ENCODE measurements at regions not wholly inside any gene's neighbourhood (a gene's known extent, or its start where the extent isn't known, plus 50 kb on each side); places are given as distances from the start of the nearest gene placed in this dataset.
"Not testable (repeated sequence)": the region's sequence is repeated elsewhere in the genome, so short reads cannot be mapped to it uniquely, and the experiment has no call there.

DNA sequence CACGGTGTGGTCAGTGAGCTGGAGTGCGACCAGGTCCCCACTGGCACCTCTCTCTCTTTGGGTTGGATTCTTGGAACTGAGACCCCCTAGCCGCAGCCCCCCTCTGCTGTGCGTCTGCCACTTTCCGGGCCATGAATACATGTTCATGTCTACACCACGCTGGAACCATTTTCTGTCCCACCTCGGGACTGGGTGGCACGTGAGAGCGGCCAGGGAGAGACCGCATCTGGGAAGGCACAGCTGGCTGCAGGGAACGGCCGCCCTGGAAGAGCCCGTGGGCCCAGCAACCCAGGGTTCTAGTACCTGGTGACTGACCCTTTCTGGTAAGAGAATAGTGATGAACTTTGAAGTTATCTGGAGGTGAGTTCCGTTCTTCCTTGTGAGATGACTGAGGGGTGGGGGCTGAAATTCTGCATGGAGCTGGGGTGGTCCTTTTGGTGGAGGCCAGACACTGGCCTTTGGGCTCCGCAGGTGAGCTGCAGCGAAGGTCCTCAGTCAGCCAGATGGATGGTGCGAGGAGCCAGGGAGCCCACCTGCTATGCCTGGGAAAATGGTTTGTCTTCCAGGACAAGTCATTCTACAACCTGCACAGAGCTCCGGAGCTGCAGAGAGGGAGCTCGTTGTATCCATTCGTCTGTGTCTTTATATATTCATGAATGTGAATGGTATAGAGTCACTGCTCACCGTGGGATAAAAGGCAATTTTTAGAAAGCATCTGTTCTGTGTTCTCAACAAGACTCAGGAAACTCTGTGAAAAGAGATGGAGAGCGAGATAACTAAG lies 223.5 kb downstream of the NDUFA10 start:
- DNase-seq: no peak

DNA sequence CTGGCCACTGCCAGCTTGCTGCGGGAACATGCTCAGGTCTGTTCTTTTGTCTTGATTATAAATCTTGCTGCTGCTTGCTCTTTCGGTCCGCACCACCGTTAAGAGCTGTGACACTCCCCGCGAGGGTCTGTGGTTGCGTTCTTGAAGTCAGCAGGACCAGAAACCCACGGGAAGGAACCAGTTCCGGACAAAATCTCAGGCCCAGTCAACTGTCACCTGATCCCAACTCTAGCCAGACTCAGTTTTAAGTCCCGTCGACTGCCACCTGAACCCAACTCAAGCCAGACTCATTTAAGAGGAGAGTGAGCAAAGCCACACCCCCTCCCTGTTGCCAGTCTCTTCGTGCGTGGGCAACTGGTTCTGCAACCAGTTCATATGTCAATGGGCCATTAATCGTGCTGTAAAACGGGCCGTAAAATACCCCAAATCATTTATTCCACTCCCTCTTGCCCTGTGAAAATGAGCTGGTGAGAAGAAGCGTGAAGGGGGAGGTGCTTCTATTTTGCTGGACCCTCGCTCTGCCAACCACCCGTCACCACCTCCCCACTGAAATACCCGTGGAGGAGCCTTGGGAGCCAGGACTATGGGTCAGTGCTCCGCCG lies 224.3 kb downstream of the NDUFA10 start:
- DNase-seq: no peak

- no peak for DNase-seq
These were observed 227.8 kb downstream of the NDUFA10 start for GRCh38 chr2:239797316-239797715.

DNA sequence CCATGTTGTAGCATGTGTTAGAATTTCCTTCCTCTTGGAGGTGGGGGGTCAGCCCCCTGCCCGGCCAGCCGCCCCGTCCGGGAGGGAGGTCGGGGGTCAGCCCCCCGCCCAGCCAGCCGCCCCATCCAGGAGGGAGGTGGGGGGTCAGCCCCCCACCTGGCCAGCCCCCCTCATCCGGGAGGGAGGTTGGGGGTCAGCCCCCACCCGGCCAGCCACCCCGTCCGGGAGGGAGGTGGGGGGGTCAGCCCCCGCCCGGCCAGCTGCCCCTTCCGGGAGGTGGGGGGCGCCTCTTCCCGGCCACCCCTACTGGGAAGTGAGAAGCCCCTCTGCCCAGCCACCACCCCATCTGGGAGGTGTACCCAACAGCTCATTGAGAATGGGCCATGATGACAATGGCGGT lies 229.4 kb downstream of the NDUFA10 start:
- not testable (repeated sequence) for DNase-seq

DNA sequence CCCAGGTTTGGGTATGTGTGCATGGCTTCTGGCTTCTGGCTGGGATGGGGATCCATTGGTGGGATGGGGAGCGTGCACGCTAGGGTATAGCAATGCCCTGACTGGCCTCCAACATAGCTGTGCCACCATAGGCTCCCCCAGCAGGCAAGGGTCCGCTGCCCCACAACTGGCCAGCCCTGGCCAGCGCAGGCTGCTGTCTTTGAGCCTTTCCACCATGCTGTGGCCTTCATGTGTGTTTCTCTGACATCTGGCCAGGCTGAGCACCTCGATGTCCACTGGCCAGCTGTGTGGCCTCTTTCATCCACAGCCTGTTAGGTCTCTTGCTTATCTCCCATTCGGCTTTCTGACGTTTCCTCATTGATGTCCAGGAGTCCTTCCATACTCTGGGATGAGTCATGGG lies 231.3 kb downstream of the NDUFA10 start:
- no peak for DNase-seq

GRCh38 chr2:239793086-239793485 lies 232.1 kb downstream of the NDUFA10 start:
- DNase-seq: no peak

- no peak for DNase-seq
These were observed 232.6 kb downstream of the NDUFA10 start for GRCh38 chr2:239792405-239793084.

DNA sequence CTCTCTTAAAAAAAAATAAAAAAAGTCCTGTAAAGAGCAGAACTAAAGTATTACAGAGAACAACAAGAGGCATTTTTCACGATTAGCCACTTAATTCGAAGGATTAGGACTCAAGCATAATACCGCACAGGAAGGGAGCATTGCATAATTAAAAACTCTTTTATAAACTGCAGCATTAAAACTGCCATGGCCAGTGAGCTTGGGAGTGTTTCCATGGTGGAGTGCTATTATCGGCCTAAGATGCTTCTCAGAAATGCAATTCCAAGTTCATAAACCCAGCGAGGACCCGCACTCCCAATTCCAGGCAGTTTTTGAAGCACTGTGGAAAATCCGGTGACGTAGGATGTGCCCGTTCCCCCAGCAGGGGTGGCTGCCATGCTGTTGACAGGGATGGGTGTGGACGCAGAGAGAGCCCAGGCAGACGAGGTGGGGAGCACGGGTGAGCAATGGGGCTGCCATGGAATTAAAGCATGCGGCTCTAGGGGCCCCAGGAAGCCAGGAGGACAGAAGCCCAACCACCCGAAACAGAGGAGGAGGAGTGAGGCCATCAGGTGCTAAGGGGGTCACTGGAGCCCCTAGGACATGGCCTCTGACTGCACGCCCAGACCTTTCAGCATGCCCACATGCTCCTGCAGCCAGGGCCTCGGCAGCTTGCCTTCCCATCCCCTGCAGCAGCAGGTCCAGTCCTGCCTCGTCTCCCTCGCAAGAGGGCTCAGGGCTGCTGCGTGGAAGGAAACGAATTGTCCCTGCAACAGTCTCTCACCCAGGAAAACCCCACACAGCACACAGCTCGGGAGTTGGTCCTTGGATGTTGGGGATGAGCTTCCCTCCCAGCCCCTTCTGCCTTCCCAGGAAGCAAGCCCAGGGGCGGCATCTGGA lies 233.4 kb downstream of the NDUFA10 start:
- DNase-seq: no peak

DNA sequence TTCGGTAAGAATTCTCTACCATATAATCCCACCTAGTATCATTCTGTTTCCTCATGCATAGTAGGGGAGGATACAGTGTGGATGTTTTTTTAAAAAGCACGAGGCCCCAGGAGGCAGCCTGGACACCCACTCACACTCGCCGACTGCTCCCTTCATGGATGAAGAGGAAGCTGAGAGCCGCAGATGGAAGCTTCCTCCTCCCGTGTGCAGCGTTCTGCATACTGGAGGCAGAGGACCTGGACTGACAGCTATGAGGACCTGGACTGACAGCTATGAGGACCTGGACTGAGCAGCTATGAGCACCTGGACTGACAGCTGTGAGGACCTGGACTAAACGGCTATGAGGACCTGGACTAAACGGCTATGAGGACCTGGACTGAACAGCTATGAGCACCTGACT lies 234.4 kb downstream of the NDUFA10 start:
- DNase-seq: no peak

- DNase-seq: no peak
These were observed 234.8 kb downstream of the NDUFA10 start for GRCh38 chr2:239790313-239790712.

GRCh38 chr2:239789711-239790110 lies 235.4 kb downstream of the NDUFA10 start:
- DNase-seq: no peak

DNA sequence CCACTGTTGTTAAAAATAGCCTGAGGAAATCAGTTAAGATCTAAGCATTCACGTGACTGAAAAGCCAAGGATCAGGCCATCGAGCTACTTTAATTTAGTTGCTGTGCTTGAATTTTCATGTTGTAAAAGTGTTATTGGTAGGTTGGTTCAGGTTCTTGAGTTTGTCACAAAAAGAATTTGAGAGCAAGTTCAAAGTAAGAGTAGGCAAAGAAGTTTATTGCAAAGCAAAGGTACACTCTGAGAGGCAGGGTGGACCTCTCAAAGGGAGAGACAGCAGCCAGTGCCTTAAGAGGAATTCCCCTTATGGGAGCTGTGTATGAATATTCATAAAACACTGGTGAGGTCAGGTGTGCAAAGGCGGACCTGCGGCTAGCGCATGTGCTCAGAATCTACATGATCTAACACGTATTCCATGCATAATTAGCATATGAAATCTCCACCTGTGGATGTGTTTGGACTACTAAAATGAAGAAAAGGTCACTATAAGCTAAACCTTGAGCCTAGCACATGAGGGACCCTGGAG lies 236.5 kb downstream of the NDUFA10 start:
- DNase-seq: no peak

DNA sequence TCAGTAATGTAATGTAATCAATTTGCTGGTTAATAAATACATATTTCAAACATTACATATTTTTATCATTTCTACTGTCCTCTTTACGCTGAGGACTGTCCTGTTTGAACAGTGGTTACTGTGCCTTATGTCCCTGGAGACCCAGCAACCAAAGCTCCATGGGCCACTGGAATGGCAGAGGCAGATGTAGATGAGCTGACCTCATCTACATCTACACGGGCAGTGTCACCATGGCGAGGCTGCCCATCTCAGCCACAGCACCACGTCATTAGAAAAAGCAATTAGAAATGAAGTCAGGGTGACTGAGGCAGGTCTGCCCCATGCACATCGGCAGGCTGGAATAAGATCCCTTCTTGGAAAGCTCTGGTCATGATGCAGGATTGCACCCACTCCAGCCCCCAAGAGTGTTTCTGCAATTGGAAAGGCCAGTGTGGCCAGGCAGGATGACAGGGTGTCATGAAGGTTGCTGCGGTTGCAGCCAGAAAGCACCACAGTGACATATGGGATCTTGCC lies 237.5 kb downstream of the NDUFA10 start:
- DNase-seq: no peak

GRCh38 chr2:239786791-239787190 lies 238.4 kb downstream of the NDUFA10 start:
- no peak for DNase-seq

GRCh38 chr2:239781454-239781853 lies 243.7 kb downstream of the NDUFA10 start:
- no peak for DNase-seq

- no peak for DNase-seq
These were observed 244.7 kb downstream of the NDUFA10 start for GRCh38 chr2:239780236-239780994.

- DNase-seq: no peak
These were observed 245.6 kb downstream of the NDUFA10 start for GRCh38 chr2:239779584-239779983.

- no peak for DNase-seq
These were observed 246.1 kb downstream of the NDUFA10 start for GRCh38 chr2:239778861-239779558.

DNA sequence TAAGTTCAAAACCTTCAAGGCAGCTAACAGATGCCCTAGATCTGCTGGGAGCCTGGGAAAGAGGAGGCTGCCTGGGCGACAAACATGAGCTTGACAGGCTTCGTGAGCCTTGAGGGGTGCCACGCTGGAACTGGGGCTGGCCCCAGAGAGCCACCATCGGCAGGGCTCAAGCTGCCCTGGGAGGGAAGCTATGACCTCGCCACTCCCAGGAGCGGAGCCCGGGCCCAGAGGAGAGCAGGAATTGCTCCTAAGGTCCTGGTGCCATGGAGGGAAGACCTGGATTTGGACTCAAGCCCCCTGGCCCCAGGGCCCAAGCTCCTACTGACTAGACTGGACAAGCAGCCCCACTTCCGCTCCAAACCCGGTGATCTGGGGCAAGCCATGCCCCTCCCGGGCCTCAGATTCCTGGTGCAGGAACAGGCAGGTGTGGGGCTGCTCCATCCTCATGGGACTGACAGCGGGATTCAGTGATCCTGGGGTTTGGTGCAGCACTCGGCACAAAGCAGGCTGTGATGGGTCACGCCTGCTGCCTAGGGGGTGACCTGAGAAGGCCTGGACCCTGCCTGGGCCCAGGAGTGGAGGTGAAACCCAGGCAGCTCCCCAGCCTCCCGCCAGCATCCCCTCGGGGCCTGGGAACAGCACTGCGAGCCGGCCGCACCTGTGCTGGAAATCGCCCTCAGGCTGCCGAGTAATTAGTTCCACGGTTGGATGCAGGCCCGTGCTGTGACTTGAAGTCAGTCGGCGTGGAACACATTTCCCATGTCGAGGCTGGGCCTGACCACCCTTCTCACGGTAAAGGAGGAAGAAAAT lies 246.9 kb downstream of the NDUFA10 start:
- no peak for DNase-seq

DNA sequence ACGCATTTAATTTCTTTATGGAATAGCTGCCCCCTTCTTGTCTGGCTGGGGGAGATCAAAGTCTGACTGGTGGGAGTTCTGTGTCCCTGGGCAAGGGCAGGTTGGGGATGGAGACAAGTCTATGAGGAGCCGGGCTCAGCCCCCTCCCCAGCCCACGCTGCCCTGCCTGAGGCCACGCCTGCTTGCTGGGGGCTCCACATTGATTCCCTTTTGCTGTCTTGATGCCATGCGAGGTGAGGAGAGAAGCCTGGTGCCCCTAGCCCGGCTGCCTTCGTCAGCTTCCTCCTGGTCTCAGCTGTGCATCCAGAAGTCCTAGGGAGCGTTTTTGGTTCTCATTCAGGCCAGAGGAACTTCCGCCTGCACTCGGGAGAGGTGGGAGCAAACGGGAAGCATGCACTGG lies 247.9 kb downstream of the NDUFA10 start:
- DNase-seq: no peak
